ENCODE measurements at regions not wholly inside any gene's neighbourhood (a gene's known extent, or its start where the extent isn't known, plus 50 kb on each side); places are given as distances from the start of the nearest gene placed in this dataset.

GRCh38 chr2:71948781-71949536, 198.7 kb downstream of the CYP26B1 start:
- 45 to 51% methylated on average over 11 of the region's 11 CpGs for WGBS, 2 experiments (ENCODE audit: low coverage in 1 of 2, low lambda C conversion rate in 2 of 2, missing lambda C conversion rate in 2 of 2)
- peak; percentile 92 for DNase-seq
- in situ Hi-C loops (cut with MboI) = no loop called here
- H3K27ac ChIP-seq = peak overlapping the region; percentile 61
- H4K20me1 ChIP-seq (ENCODE audit: insufficient read depth) = no peaks in the 10 kb centered on the region
- no peaks in the 10 kb centered on the region for H3K9me3 ChIP-seq (ENCODE audit: low read depth)
- H2AFZ ChIP-seq = no peak overlapping the region
- peaks cover 47% of the 10 kb centered on the region for H3K4me1 ChIP-seq (ENCODE audit: insufficient read depth)
- H3K4me3 ChIP-seq = no peak overlapping the region
- peak overlapping the region; percentile 12; the same call in 1 of the 2 replicates for H3K9ac ChIP-seq
- no peaks in the 10 kb centered on the region for H3K9me2 ChIP-seq (ENCODE audit: insufficient read depth)
- H3K79me2 ChIP-seq (ENCODE audit: insufficient read depth) = no peaks in the 10 kb centered on the region
- no peak for TF ChIP-seq EZH2phosphoT487 (IDR thresholded peaks at IDR 0.05; ENCODE audit: insufficient read depth, low read depth)
- no peak for TF ChIP-seq EZH2 (IDR thresholded peaks at IDR 0.05; ENCODE audit: insufficient read depth, poor library complexity, severe bottlenecking)
- no peaks in the 10 kb centered on the region for H3K36me3 ChIP-seq (ENCODE audit: low read depth)
- H3K27me3 ChIP-seq (replicated peaks; ENCODE audit: insufficient read depth) = no peaks in the 10 kb centered on the region
- H3F3A ChIP-seq (ENCODE audit: insufficient read depth) = peaks cover 35% of the 10 kb centered on the region
- peak overlapping the region; percentile 42 for H3K4me2 ChIP-seq (ENCODE audit: unreplicated experiment)

DNA sequence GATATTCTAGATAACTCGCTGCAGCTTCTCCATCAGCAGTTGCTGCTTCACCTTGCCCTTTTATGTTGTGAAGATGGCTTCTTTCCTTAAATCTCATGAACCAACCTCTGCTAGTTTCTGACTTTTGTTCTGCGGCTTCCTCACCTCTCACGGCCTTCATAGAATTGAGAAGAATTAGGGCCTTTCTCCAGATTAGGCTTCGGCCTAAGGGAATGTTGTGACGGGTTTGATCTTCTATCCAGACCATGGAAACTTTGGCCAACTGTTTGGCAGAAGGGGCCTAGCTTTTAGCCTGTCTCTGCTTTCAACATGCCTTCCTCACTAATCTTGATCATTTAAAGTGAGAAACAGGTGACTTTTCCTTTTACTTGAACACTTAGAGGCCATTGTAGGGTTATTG, 199.9 kb downstream of the CYP26B1 start:
- Histone ChIP-seq H4K20me1 (ENCODE audit: insufficient read depth) (no peaks in the 10 kb centered on the region), H3K36me3 (ENCODE audit: low read depth) (no peaks in the 10 kb centered on the region), H2AFZ (no peak overlapping the region), H3K4me1 (ENCODE audit: insufficient read depth) (peaks cover 52% of the 10 kb centered on the region), H3K27ac (no peak overlapping the region), H3K4me2 (ENCODE audit: unreplicated experiment) (no peak overlapping the region), H3K9ac (no peak overlapping the region), H3K27me3 (replicated peaks; ENCODE audit: insufficient read depth) (no peaks in the 10 kb centered on the region), H3K9me2 (ENCODE audit: insufficient read depth) (no peaks in the 10 kb centered on the region), H3K79me2 (ENCODE audit: insufficient read depth) (no peaks in the 10 kb centered on the region), H3F3A (ENCODE audit: insufficient read depth) (peaks cover 37% of the 10 kb centered on the region), H3K9me3 (ENCODE audit: low read depth) (no peaks in the 10 kb centered on the region), H3K4me3 (no peak overlapping the region)
- no peak for DNase-seq
- no peak for TF ChIP-seq EZH2 (IDR thresholded peaks at IDR 0.05; ENCODE audit: insufficient read depth, poor library complexity, severe bottlenecking)
- TF ChIP-seq EZH2phosphoT487 (IDR thresholded peaks at IDR 0.05; ENCODE audit: insufficient read depth, low read depth) = no peak
- in situ Hi-C loops (cut with MboI) = no loop called here
- WGBS, 2 experiments (ENCODE audit: low coverage in 1 of 2, low lambda C conversion rate in 2 of 2, missing lambda C conversion rate in 2 of 2) = 97 to 99% methylated on average over 5 of the region's 5 CpGs

- TF ChIP-seq EZH2phosphoT487 (IDR thresholded peaks at IDR 0.05; ENCODE audit: insufficient read depth, low read depth) = no peak
- Histone ChIP-seq H3K79me2 (ENCODE audit: insufficient read depth) (no peaks in the 10 kb centered on the region), H3K4me1 (ENCODE audit: insufficient read depth) (peaks cover 33% of the 10 kb centered on the region), H2AFZ (no peak overlapping the region; the same call in 1 of the 2 replicates), H3F3A (ENCODE audit: insufficient read depth) (peaks cover 30% of the 10 kb centered on the region), H3K4me2 (ENCODE audit: unreplicated experiment) (no peak overlapping the region), H3K27me3 (replicated peaks; ENCODE audit: insufficient read depth) (no peaks in the 10 kb centered on the region), H3K9me2 (ENCODE audit: insufficient read depth) (no peaks in the 10 kb centered on the region), H3K9ac (no peak overlapping the region), H3K9me3 (ENCODE audit: low read depth) (no peaks in the 10 kb centered on the region), H3K36me3 (ENCODE audit: low read depth) (no peaks in the 10 kb centered on the region), H3K27ac (no peak overlapping the region), H3K4me3 (no peak overlapping the region), H4K20me1 (ENCODE audit: insufficient read depth) (no peaks in the 10 kb centered on the region)
- DNase-seq = no peak
- in situ Hi-C loops (cut with MboI) = no loop called here
- WGBS, 2 experiments (ENCODE audit: low coverage in 1 of 2, low lambda C conversion rate in 2 of 2, missing lambda C conversion rate in 2 of 2) = 59 to 64% methylated on average over 8 of the region's 8 CpGs
Observed at GRCh38 chr2:71945603-71945959, 202.1 kb downstream of the CYP26B1 start.

DNA sequence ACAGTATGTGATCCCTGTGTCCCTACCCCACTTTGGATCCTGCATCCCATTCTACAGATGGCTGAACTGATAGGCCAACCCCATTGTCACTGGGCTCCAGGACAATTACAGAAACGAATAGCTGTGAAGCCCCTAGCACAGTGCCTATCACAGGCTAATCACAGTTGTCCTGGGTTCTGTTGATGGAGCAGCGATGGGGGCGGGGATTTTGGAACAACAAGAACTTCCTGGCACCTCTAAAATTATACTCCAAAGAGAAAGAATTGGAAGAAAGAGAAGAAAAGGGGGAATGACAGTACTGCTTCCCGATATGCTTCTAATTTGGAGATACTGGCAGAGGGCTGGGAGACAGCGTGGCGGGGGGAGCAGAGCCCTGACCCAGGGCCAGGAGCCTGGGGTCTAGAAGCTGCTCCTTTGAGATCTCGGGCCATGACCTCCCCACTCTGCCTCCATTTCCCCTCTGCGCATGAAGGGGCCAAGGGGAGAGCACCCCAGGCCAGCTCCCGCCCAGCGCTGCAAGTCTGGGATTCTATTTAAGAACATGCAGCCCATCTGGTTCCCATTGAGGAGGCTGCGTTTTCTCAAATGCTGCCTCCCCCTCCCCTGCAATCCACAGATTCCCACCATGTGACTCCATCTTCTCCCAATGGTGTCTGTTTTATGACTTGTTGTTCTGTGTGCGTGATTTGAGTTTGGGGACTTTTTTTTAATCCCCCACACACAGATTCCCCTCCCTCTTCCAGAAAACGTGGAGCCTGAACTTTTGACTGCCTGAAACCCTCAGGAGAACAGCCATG, 202.7 kb downstream of the CYP26B1 start:
- Histone ChIP-seq H3K4me3 (no peak overlapping the region), H3K9me3 (ENCODE audit: low read depth) (no peaks in the 10 kb centered on the region), H3K4me2 (ENCODE audit: unreplicated experiment) (no peak overlapping the region), H3K27me3 (replicated peaks; ENCODE audit: insufficient read depth) (no peaks in the 10 kb centered on the region), H3K9ac (no peak overlapping the region), H3K79me2 (ENCODE audit: insufficient read depth) (no peaks in the 10 kb centered on the region), H3K27ac (no peak overlapping the region), H3K36me3 (ENCODE audit: low read depth) (no peaks in the 10 kb centered on the region), H3K4me1 (ENCODE audit: insufficient read depth) (peaks cover 27% of the 10 kb centered on the region), H4K20me1 (ENCODE audit: insufficient read depth) (no peaks in the 10 kb centered on the region), H3F3A (ENCODE audit: insufficient read depth) (peaks cover 24% of the 10 kb centered on the region), H3K9me2 (ENCODE audit: insufficient read depth) (no peaks in the 10 kb centered on the region), H2AFZ (no peak overlapping the region; the same call in 1 of the 2 replicates)
- in situ Hi-C loops (cut with MboI) = no loop called here
- 54 to 56% methylated on average over 13 of the region's 13 CpGs for WGBS, 2 experiments (ENCODE audit: low coverage in 1 of 2, low lambda C conversion rate in 2 of 2, missing lambda C conversion rate in 2 of 2)
- TF ChIP-seq EZH2phosphoT487 (IDR thresholded peaks at IDR 0.05; ENCODE audit: insufficient read depth, low read depth) = no peak
- TF ChIP-seq EZH2 (IDR thresholded peaks at IDR 0.05; ENCODE audit: insufficient read depth, poor library complexity, severe bottlenecking) = no peak
- DNase-seq = no peak

All from GM23248 (cell line).